SH-SY5Y (cell line): ENCODE measurements at regions not wholly inside any gene's neighbourhood (a gene's known extent, or its start where the extent isn't known, plus 50 kb on each side); places are given as distances from the start of the nearest gene placed in this dataset.

Experiments
- GATA2 ChIP-seq: IDR thresholded peaks from 2 replicates; pipeline ENCODE4 v1.6.1; 2011; ENCODE audit warnings: mild to moderate bottlenecking, low read depth, low read length
- GATA3 ChIP-seq: IDR thresholded peaks from 2 replicates; pipeline ENCODE4 v1.6.1; 2011; ENCODE audit warnings: low read depth, mild to moderate bottlenecking, low read length, moderate library complexity

GRCh38 chr2:42967959-42968674 lies 175.7 kb upstream of the HAAO start:
- TF ChIP-seq GATA2: no peak
- no peak for TF ChIP-seq GATA3
